HepG2 (cell line): ENCODE measurements at regions not wholly inside any gene's neighbourhood (a gene's known extent, or its start where the extent isn't known, plus 50 kb on each side); places are given as distances from the start of the nearest gene placed in this dataset.

ENCODE experiments used
- FOSL2 ChIP-seq: sonication (generic); formaldehyde crosslinking; IDR thresholded peaks from 2 replicates; pipeline ENCODE4 v1.4.0; 2020; ENCODE audit warnings: missing genetic modification reagents
- FOXA3 ChIP-seq: IDR thresholded peaks from 2 replicates; pipeline ENCODE4 v1.6.1; 2016; ENCODE audit warnings: missing genetic modification reagents, missing compliant biosample characterization
- JDP2 ChIP-seq: sonication (generic); formaldehyde crosslinking; IDR thresholded peaks from 2 replicates; pipeline ENCODE4 v1.8.1; 2022; ENCODE audit warnings: missing genetic modification reagents, borderline replicate concordance
- KLF12 ChIP-seq: sonication (generic); formaldehyde crosslinking; IDR thresholded peaks from 2 replicates; pipeline ENCODE4 v1.4.0; 2020; ENCODE audit warnings: missing genetic modification reagents, borderline replicate concordance
- MEF2D ChIP-seq: sonication (generic); formaldehyde crosslinking; IDR thresholded peaks from 2 replicates; pipeline ENCODE4 v1.5.1; 2020; ENCODE audit warnings: mild to moderate bottlenecking, missing genetic modification reagents
- NR1H2 ChIP-seq: sonication (generic); formaldehyde crosslinking; IDR thresholded peaks from 2 replicates; pipeline ENCODE4 v1.8.1; 2022; ENCODE audit warnings: low read depth, missing genetic modification reagents, borderline replicate concordance
- PHF5A ChIP-seq: IDR thresholded peaks from one replicate; pipeline ENCODE4 v1.6.1; 2018; ENCODE audit warnings: low read depth, missing genetic modification reagents; ENCODE audit not compliant: unreplicated experiment
- SAP130 ChIP-seq: IDR thresholded peaks from 2 replicates; pipeline ENCODE4 v1.6.1; 2016; ENCODE audit warnings: low read depth
- SKIL ChIP-seq: sonication (generic); formaldehyde crosslinking; IDR thresholded peaks from 2 replicates; pipeline ENCODE4 v1.8.0; 2022; ENCODE audit warnings: missing genetic modification reagents, mild to moderate bottlenecking, moderate library complexity, borderline replicate concordance
- SMYD3 ChIP-seq: sonication (generic); formaldehyde crosslinking; IDR thresholded peaks from 2 replicates; pipeline ENCODE4 v1.8.1; 2023; ENCODE audit warnings: mild to moderate bottlenecking, missing genetic modification reagents
- TEAD3 ChIP-seq: optimal IDR thresholded peaks from 2 replicates; pipeline ENCODE3; 2016; ENCODE audit warnings: borderline replicate concordance
- TEF ChIP-seq: sonication (generic); formaldehyde crosslinking; IDR thresholded peaks from 2 replicates; pipeline ENCODE4 v1.5.0; 2020; ENCODE audit warnings: missing genetic modification reagents
- TRAFD1 ChIP-seq: sonication (generic); formaldehyde crosslinking; IDR thresholded peaks from 2 replicates; pipeline ENCODE4 v1.5.1; 2020; ENCODE audit warnings: missing genetic modification reagents, mild to moderate bottlenecking, borderline replicate concordance
- TSC22D2 ChIP-seq: sonication (generic); formaldehyde crosslinking; IDR thresholded peaks from 2 replicates; pipeline ENCODE4 v1.5.1; 2020; ENCODE audit warnings: missing genetic modification reagents, mild to moderate bottlenecking, borderline replicate concordance
- WIZ ChIP-seq: sonication (generic); formaldehyde crosslinking; IDR thresholded peaks from 2 replicates; pipeline ENCODE4 v1.5.1; 2020; ENCODE audit warnings: mild to moderate bottlenecking, missing genetic modification reagents
- ZFX ChIP-seq: sonication (generic); formaldehyde crosslinking; IDR thresholded peaks from 2 replicates; pipeline ENCODE4 v1.4.0; 2020; ENCODE audit warnings: mild to moderate bottlenecking, low read depth, missing genetic modification reagents, moderate library complexity
- ZNF207 ChIP-seq: fragments of 450-650 bp; IDR thresholded peaks from 2 replicates; pipeline ENCODE4 v1.6.1; 2016; ENCODE audit warnings: antibody characterized with exemption, borderline replicate concordance
- ZNF790 ChIP-seq: sonication (generic); formaldehyde crosslinking; IDR thresholded peaks from 2 replicates; pipeline ENCODE4 v1.8.0; 2022; ENCODE audit warnings: missing genetic modification reagents, mild to moderate bottlenecking, borderline replicate concordance
- TF ChIP-seq, protein P1 (sequence below): IDR thresholded peaks from 2 replicates; pipeline ENCODE4 v1.6.1; 2016; ENCODE audit warnings: control low read depth
- TF ChIP-seq, protein P2 (sequence below): IDR thresholded peaks from 2 replicates; pipeline ENCODE4 v1.6.1; 2012; ENCODE audit warnings: inconsistent platforms
- TF ChIP-seq, protein P3 (sequence below): sonication (generic); formaldehyde crosslinking; conservative IDR thresholded peaks from 2 replicates; pipeline ENCODE4 v1.8.1; 2023; ENCODE audit warnings: missing genetic modification reagents
- TF ChIP-seq, protein P4 (sequence below): sonication (generic); formaldehyde crosslinking; conservative IDR thresholded peaks from 2 replicates; pipeline ENCODE4 v1.4.0; 2020; ENCODE audit warnings: missing genetic modification reagents

DNA sequence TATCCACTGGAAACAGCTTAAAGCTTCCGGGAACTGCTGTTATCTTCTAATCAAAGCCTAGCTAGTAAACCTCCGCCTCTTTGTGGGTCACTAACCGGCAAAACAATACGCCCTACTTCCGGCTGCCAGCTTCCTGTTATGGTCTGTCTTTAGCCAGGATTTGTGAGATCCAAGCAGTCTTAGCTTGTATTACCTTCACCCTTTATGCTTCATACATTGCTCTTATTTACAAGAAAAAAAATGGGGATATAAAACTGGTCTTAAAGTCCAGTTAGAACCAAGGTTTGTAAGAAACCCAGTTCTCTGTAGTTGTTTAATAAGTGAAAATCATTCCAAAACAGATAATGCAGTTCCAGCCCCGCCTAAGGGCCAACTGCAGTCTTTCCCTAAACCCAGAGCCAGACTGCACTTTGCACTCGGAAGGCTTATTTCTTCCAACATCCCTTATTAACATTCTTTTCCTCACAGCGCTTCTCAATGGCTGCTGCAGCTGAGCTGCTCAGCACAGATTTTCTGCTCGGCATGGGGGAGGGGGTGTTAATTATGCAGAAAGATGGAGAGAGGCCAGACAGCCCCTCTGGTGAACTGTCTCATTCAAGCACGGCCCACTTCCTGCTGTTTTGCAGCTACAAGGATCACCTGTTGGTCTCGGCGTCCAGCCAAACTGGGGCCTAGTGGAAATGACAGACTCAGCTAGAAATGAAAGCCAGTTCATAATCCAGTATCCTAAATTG is 368.4 kb downstream of the KLF12 start (continued):
- TF ChIP-seq JDP2 (CRISPR knock-in tag) (no peak), KLF12 (CRISPR knock-in tag) (no peak), SAP130 (0 out of 2 replicates have a peak, but pooled peaks have one; percentile 17), WIZ (CRISPR knock-in tag) (no peak), SMYD3 (no peak), MEF2D (no peak), ZNF207 (no peak), TRAFD1 (CRISPR knock-in tag) (no peak), FOXA3 (CRISPR knock-in tag) (no peak), FOSL2 (peak; percentile 36; the same call in 1 of the 2 replicates), ZNF790 (no peak), TEF (CRISPR knock-in tag) (no peak), PHF5A (CRISPR knock-in tag) (no peak), ZFX (CRISPR knock-in tag) (peak; percentile 83), SKIL (CRISPR knock-in tag) (no peak), TSC22D2 (CRISPR knock-in tag) (no peak), TEAD3 (CRISPR knock-in tag) (peak; percentile 24), NR1H2 (CRISPR knock-in tag) (no peak)
- TF ChIP-seq, protein P1, sequence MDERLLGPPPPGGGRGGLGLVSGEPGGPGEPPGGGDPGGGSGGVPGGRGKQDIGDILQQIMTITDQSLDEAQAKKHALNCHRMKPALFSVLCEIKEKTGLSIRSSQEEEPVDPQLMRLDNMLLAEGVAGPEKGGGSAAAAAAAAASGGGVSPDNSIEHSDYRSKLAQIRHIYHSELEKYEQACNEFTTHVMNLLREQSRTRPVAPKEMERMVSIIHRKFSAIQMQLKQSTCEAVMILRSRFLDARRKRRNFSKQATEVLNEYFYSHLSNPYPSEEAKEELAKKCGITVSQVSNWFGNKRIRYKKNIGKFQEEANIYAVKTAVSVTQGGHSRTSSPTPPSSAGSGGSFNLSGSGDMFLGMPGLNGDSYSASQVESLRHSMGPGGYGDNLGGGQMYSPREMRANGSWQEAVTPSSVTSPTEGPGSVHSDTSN (CRISPR knock-in tag), result no peak
- TF ChIP-seq, protein P2, sequence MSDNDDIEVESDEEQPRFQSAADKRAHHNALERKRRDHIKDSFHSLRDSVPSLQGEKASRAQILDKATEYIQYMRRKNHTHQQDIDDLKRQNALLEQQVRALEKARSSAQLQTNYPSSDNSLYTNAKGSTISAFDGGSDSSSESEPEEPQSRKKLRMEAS, result peak; percentile 46; the same call in 1 of the 2 replicates
- TF ChIP-seq, protein P3, sequence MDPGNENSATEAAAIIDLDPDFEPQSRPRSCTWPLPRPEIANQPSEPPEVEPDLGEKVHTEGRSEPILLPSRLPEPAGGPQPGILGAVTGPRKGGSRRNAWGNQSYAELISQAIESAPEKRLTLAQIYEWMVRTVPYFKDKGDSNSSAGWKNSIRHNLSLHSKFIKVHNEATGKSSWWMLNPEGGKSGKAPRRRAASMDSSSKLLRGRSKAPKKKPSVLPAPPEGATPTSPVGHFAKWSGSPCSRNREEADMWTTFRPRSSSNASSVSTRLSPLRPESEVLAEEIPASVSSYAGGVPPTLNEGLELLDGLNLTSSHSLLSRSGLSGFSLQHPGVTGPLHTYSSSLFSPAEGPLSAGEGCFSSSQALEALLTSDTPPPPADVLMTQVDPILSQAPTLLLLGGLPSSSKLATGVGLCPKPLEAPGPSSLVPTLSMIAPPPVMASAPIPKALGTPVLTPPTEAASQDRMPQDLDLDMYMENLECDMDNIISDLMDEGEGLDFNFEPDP, result no peak
- TF ChIP-seq, protein P4, sequence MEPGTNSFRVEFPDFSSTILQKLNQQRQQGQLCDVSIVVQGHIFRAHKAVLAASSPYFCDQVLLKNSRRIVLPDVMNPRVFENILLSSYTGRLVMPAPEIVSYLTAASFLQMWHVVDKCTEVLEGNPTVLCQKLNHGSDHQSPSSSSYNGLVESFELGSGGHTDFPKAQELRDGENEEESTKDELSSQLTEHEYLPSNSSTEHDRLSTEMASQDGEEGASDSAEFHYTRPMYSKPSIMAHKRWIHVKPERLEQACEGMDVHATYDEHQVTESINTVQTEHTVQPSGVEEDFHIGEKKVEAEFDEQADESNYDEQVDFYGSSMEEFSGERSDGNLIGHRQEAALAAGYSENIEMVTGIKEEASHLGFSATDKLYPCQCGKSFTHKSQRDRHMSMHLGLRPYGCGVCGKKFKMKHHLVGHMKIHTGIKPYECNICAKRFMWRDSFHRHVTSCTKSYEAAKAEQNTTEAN (CRISPR knock-in tag), result no peak
